Peyer's patch (tissue), 4 donors: ENCODE measurements at regions not wholly inside any gene's neighbourhood (a gene's known extent, or its start where the extent isn't known, plus 50 kb on each side); places are given as distances from the start of the nearest gene placed in this dataset.

Experiments
- CTCF ChIP-seq, 6 experiments: fragments of 450-650 bp in 4 of 6; fragments of 200-600 bp in 2 of 6; sonication (generic) in 1 of 6; IDR thresholded peaks; one replicate each; pipeline ENCODE4 v1.5.1; 2017 to 2019; ENCODE audit warnings: antibody characterized with exemption in 6 of 6, mild to moderate bottlenecking in 3 of 6, moderate library complexity in 1 of 6
- POLR2A ChIP-seq, 2 donors: fragments of 450-650 bp; IDR thresholded peaks; one replicate each; pipeline ENCODE4 v1.5.1; 2017; ENCODE audit warnings: antibody characterized with exemption in 2 of 2, mild to moderate bottlenecking in 2 of 2, moderate library complexity in 2 of 2

DNA sequence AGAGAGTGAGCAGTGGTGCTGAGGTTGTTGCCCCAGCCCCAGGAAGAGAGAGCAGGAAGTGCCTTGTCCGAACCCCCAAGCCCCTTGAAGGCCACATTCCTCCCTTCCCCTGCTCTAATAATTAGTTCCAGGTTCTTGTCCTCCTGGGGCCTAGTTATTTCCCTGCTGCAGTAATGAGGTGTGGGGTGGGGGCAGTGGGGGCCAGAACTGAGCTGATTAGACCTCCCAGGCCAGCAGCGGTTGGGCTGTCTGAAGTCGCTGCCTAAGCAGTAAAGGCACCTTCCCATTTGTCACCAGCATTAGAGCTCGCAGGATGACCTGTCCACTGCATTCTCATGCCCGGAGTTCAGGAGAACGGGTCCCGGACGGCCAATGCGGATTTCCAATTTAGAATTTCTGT, 186.5 kb upstream of the CSF3R start:
- TF ChIP-seq CTCF (IDR thresholded peaks at IDR 0.05) (no peak), POLR2A (IDR thresholded peaks at IDR 0.05) (no peak)
